HepG2 (cell line): ENCODE measurements at regions not wholly inside any gene's neighbourhood (a gene's known extent, or its start where the extent isn't known, plus 50 kb on each side); places are given as distances from the start of the nearest gene placed in this dataset.

Source experiments
- HCFC1 ChIP-seq: fragments of 150-350 bp; IDR thresholded peaks from 2 replicates; pipeline ENCODE4 v1.6.1; 2014; ENCODE audit warnings: low read depth, low read length
- NR2C2 ChIP-seq: sonication (generic); formaldehyde crosslinking; IDR thresholded peaks from 2 replicates; pipeline ENCODE4 v1.4.0; 2020; ENCODE audit warnings: missing genetic modification reagents, mild to moderate bottlenecking, moderate library complexity, borderline replicate concordance
- YY1 ChIP-seq: IDR thresholded peaks from 2 replicates; pipeline ENCODE4 v1.6.1; 2011; ENCODE audit warnings: low read length, low read depth, moderate library complexity, mild to moderate bottlenecking; ENCODE audit not compliant: insufficient read depth, insufficient replicate concordance
- TF ChIP-seq, protein P1 (sequence below): sonication (generic); formaldehyde crosslinking; IDR thresholded peaks from 2 replicates; pipeline ENCODE4 v1.5.0; 2020; ENCODE audit warnings: mild to moderate bottlenecking, missing genetic modification reagents, moderate library complexity
- TF ChIP-seq, protein P2 (sequence below): sonication (generic); formaldehyde crosslinking; IDR thresholded peaks from 2 replicates; pipeline ENCODE4 v1.4.0; 2020; ENCODE audit warnings: missing genetic modification reagents, borderline replicate concordance

DNA sequence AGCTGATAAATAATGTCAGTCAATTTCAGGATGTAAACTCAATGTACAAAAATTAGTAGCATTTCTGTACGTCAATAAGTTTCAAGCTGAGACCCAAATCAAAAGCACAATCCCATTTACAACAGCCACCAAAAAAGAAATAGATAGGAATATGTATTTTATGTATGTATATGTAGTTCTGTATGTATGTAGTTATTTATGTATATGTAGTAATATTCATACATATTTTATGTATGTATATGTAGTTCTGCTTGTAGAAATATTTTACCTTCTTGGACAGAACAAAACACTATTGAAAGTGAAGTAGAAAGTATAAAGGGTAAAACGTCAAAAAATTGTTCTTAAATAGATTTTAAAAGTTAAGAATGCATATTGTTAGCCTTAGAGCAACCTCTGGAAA, 591.0 kb upstream of the SETBP1 start:
- TF ChIP-seq, protein P1, sequence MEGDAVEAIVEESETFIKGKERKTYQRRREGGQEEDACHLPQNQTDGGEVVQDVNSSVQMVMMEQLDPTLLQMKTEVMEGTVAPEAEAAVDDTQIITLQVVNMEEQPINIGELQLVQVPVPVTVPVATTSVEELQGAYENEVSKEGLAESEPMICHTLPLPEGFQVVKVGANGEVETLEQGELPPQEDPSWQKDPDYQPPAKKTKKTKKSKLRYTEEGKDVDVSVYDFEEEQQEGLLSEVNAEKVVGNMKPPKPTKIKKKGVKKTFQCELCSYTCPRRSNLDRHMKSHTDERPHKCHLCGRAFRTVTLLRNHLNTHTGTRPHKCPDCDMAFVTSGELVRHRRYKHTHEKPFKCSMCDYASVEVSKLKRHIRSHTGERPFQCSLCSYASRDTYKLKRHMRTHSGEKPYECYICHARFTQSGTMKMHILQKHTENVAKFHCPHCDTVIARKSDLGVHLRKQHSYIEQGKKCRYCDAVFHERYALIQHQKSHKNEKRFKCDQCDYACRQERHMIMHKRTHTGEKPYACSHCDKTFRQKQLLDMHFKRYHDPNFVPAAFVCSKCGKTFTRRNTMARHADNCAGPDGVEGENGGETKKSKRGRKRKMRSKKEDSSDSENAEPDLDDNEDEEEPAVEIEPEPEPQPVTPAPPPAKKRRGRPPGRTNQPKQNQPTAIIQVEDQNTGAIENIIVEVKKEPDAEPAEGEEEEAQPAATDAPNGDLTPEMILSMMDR (CRISPR knock-in tag): no peak
- TF ChIP-seq NR2C2 (CRISPR knock-in tag) (no peak), YY1 (no peak), HCFC1 (no peak)
- TF ChIP-seq, protein P2, sequence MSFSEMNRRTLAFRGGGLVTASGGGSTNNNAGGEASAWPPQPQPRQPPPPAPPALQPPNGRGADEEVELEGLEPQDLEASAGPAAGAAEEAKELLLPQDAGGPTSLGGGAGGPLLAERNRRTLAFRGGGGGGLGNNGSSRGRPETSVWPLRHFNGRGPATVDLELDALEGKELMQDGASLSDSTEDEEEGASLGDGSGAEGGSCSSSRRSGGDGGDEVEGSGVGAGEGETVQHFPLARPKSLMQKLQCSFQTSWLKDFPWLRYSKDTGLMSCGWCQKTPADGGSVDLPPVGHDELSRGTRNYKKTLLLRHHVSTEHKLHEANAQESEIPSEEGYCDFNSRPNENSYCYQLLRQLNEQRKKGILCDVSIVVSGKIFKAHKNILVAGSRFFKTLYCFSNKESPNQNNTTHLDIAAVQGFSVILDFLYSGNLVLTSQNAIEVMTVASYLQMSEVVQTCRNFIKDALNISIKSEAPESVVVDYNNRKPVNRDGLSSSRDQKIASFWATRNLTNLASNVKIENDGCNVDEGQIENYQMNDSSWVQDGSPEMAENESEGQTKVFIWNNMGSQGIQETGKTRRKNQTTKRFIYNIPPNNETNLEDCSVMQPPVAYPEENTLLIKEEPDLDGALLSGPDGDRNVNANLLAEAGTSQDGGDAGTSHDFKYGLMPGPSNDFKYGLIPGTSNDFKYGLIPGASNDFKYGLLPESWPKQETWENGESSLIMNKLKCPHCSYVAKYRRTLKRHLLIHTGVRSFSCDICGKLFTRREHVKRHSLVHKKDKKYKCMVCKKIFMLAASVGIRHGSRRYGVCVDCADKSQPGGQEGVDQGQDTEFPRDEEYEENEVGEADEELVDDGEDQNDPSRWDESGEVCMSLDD (CRISPR knock-in tag): no peak
